A673 (cell line): ENCODE measurements at regions not wholly inside any gene's neighbourhood (a gene's known extent, or its start where the extent isn't known, plus 50 kb on each side); places are given as distances from the start of the nearest gene placed in this dataset.

Experiments
- BruUV-seq: library from RNA; stranded (reverse); fragments of 400-500 nt; replicated peaks from 2 replicates; lab custom pipeline; 2021; lab: Mats Ljungman, UMichigan
- CTCF ChIA-PET: fragments of 300-600 bp; sonication (Branson Sonifier 250); formaldehyde crosslinking; loops from one replicate; lab custom pipeline; 2022; ENCODE audit warnings: antibody characterized with exemption; lab: Charles Lee
- POLR2A ChIA-PET: fragments of 300-600 bp; sonication (Branson Sonifier 250); formaldehyde crosslinking; loops from one replicate; lab custom pipeline; 2022; ENCODE audit warnings: antibody characterized with exemption; ENCODE audit not compliant: low non-redundant PET; lab: Charles Lee
- DNase-seq: peaks from one replicate; pipeline ENCODE4 v3.0.0-alpha.2; 2015; ENCODE audit warnings: low spot score
- H3K27ac ChIP-seq: fragments of 200-600 bp; sonication (generic); 2 replicates; pipeline ENCODE4 v1.5.1; 2016; ENCODE audit warnings: mixed run types, low read depth, mild to moderate bottlenecking, mixed read lengths, antibody characterized with exemption, low read length; ENCODE audit not compliant: poor library complexity, severe bottlenecking
- H3K27me3 ChIP-seq: fragments of 200-600 bp; sonication (generic); replicated peaks from 2 replicates; pipeline ENCODE4 v1.6.1; 2017; ENCODE audit warnings: mixed run types, low read depth, mild to moderate bottlenecking, mixed read lengths, antibody characterized with exemption, low read length; ENCODE audit not compliant: insufficient read depth, poor library complexity
- H3K36me3 ChIP-seq: fragments of 200-600 bp; sonication (generic); 2 replicates; pipeline ENCODE4 v1.6.1; 2016; ENCODE audit warnings: mixed run types, mild to moderate bottlenecking, mixed read lengths, antibody characterized with exemption, low read length; ENCODE audit not compliant: insufficient read depth, poor library complexity, severe bottlenecking
- H3K4me1 ChIP-seq: fragments of 200-600 bp; sonication (generic); 2 replicates; pipeline ENCODE4 v1.6.1; 2017; ENCODE audit warnings: mixed run types, mild to moderate bottlenecking, mixed read lengths, antibody characterized with exemption, low read length; ENCODE audit not compliant: insufficient read depth, poor library complexity, severe bottlenecking
- H3K4me3 ChIP-seq: fragments of 200-600 bp; sonication (generic); 2 replicates; pipeline ENCODE4 v1.5.1; 2016; ENCODE audit warnings: low read depth, mixed run types, mild to moderate bottlenecking, mixed read lengths, low read length; ENCODE audit not compliant: poor library complexity, severe bottlenecking
- H3K9me3 ChIP-seq: fragments of 200-600 bp; sonication (generic); 2 replicates; pipeline ENCODE4 v1.6.1; 2016; ENCODE audit warnings: mixed run types, low read depth, mild to moderate bottlenecking, mixed read lengths, antibody characterized with exemption, low read length; ENCODE audit not compliant: poor library complexity, severe bottlenecking
- EZH2 ChIP-seq: fragments of 200-600 bp; sonication (generic); IDR thresholded peaks from 2 replicates; pipeline ENCODE4 v1.6.1; 2017; ENCODE audit warnings: borderline replicate concordance, low read depth, mild to moderate bottlenecking, mixed read lengths, antibody characterized with exemption, low read length; ENCODE audit not compliant: poor library complexity, severe bottlenecking
- intact Hi-C: fragments of 100-400 bp; cut with micrococcal nuclease; formaldehyde crosslinking; loops from one replicate; pipeline ENCODE4 v1.10.0; 2022; ENCODE audit not compliant: unreplicated experiment
- TF ChIP-seq, protein P1 (sequence below): fragments of 300-800, 200-600 bp; sonication (generic); conservative IDR thresholded peaks from 2 replicates; pipeline ENCODE4 v1.5.1; 2017; ENCODE audit warnings: low read depth, mild to moderate bottlenecking, antibody characterized with exemption, low read length, moderate library complexity, mixed read lengths

DNA sequence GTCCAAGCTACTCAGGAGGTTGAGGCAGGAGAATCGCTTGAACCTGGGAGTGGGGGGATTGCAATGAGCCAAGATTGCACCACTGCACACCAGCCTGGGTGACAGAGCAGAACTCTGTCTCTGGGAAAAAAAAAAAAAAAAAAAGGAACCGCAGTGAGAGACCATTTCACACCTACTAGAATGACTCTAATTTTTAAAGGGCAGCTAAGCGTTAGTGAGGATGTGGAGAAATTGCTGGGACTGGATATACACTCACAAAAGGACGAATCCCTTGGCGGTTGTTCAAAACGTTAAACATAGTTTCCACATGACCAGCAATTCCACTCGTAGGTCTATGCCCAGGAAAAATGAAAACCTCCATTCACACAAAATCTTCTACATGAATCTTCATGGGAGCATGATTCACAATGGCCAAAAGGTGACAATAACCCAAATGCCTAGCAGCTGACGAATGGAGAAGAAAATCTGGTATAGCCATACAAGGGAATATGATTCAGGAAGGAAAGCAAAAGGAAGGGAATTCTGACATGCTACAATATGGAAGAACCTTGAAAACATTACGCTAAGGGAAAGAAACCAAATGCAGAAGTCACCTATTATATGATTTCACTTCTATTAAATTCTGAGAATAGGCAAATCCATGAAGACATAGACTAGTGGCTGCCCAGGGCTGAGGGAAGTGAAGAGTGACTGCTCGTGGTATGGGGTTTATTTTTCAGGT, 127.0 kb downstream of the CHSY1 start:
- intact Hi-C loops: loop anchor here (5.0 kb wide), 1 partner anchor 47 kb away; no protein-coding TSS in a partner anchor
- peaks cover 55% of the 10 kb centered on the region for H3K4me1 ChIP-seq
- TF ChIP-seq EZH2: no peak
- DNase-seq: no peak
- H3K4me3 ChIP-seq: no peak overlapping the region
- no peaks in the 10 kb centered on the region for H3K27me3 ChIP-seq
- ChIA-PET POLR2A (no interaction called here), CTCF (no interaction called here)
- no TSS peak for BruUV-seq
- no peaks in the 10 kb centered on the region for H3K9me3 ChIP-seq
- no peaks in the 10 kb centered on the region for H3K36me3 ChIP-seq
- no peak overlapping the region for H3K27ac ChIP-seq

DNA sequence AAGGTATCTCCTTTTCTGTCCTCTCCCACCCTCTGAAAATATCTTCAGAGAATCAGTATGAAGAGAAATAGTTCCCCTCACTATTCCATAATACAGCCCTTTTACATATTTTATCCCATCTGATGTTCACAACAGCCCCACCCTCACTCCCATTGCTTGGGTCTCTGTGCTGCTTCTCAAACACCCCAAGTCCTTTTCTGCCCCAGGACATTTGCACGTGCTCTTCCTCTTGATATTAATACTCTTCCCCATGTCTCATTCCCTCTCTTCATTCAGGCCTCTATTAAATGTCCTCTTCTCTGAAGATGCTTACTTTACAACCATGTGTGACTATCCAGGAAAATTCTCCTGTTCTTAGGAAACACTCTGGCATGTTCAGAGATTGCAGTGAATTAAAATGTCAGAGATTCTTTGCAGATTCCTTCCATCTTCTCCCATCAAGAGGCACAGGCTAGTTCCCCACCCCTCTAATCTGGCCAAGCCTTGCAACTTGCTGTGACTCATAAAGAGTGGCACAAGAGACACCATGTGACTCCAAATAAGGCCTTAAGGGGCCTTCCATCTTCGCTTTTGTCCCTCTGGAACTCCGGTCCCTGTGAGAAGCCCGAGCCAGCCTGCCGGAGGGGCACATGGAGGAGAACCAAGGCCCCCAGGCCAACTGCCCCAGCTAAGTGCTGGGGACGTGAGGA, 128.5 kb downstream of the CHSY1 start:
- intact Hi-C loops: no loop called here
- no TSS peak for BruUV-seq

DNA sequence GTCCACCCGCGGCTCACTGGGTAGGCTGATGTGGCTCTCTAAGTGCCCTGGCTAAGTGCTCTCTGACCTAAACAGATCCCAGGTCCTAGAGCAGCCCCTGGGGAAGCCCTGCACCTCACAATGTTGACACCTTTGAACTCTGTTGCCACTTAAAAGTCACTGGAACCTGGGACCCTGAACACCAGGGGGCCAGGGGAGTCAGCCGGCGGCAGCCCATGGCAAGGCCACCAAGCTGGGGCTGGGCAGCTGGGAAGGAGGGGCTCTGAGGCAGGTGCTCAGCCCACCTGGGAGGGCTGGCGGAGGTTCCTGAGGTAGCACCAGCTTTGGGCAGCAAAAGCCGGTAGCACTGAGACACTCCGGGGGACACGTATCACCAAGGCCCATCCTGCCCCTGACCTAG, 129.0 kb downstream of the CHSY1 start:
- no peak for TF ChIP-seq EZH2
- TF ChIP-seq, protein P1, sequence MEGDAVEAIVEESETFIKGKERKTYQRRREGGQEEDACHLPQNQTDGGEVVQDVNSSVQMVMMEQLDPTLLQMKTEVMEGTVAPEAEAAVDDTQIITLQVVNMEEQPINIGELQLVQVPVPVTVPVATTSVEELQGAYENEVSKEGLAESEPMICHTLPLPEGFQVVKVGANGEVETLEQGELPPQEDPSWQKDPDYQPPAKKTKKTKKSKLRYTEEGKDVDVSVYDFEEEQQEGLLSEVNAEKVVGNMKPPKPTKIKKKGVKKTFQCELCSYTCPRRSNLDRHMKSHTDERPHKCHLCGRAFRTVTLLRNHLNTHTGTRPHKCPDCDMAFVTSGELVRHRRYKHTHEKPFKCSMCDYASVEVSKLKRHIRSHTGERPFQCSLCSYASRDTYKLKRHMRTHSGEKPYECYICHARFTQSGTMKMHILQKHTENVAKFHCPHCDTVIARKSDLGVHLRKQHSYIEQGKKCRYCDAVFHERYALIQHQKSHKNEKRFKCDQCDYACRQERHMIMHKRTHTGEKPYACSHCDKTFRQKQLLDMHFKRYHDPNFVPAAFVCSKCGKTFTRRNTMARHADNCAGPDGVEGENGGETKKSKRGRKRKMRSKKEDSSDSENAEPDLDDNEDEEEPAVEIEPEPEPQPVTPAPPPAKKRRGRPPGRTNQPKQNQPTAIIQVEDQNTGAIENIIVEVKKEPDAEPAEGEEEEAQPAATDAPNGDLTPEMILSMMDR: no peak
- Histone ChIP-seq H3K36me3 (no peaks in the 10 kb centered on the region), H3K27ac (no peak overlapping the region), H3K4me3 (no peak overlapping the region), H3K9me3 (no peaks in the 10 kb centered on the region), H3K4me1 (peaks cover 41% of the 10 kb centered on the region), H3K27me3 (no peaks in the 10 kb centered on the region)
- POLR2A ChIA-PET: no interaction called here
- BruUV-seq: no TSS peak
- intact Hi-C loops: no loop called here
- no peak for DNase-seq
- CTCF ChIA-PET: no interaction called here

More for the DNA sequence above, 128.5 kb downstream of the CHSY1 start:
- H3K27ac ChIP-seq: no peak overlapping the region
- POLR2A ChIA-PET: no interaction called here
- H3K36me3 ChIP-seq: no peaks in the 10 kb centered on the region
- no peaks in the 10 kb centered on the region for H3K27me3 ChIP-seq
- no peak overlapping the region for H3K4me3 ChIP-seq
- CTCF ChIA-PET: no interaction called here
- no peak for TF ChIP-seq EZH2
- DNase-seq: no peak
- H3K9me3 ChIP-seq: no peaks in the 10 kb centered on the region
- peaks cover 47% of the 10 kb centered on the region for H3K4me1 ChIP-seq

DNA sequence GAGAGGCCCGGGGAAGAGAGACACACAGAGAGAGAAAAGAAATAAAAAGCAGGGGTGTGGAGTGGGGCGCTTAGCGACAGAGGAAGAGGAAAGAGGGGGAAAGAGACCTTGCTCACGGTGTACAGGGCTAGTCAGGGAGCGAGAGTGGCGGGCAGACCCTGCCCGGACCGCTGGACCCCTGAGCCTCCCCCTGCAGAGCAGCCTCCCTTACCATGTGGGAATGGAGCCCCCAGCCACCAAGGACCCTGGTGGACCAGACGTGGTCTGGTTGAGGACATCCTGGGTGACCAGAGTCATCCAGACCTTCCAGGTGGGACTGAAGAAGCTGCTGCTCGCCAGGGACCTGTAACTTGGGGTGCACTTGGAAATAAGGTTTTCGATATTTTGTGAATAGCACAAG, 129.6 kb downstream of the CHSY1 start:
- intact Hi-C loops: no loop called here
- peak overlapping the region; percentile 41 for H3K27ac ChIP-seq
- no peak for TF ChIP-seq EZH2
- TF ChIP-seq, protein P1: no peak
- no peak for DNase-seq
- CTCF ChIA-PET: no interaction called here
- POLR2A ChIA-PET: no interaction called here
- no peaks in the 10 kb centered on the region for H3K36me3 ChIP-seq
- no peaks in the 10 kb centered on the region for H3K27me3 ChIP-seq
- H3K9me3 ChIP-seq: no peaks in the 10 kb centered on the region
- BruUV-seq: no TSS peak
- H3K4me3 ChIP-seq: no peak overlapping the region
- peaks cover 37% of the 10 kb centered on the region for H3K4me1 ChIP-seq
